ENCODE measurements at regions not wholly inside any gene's neighbourhood (a gene's known extent, or its start where the extent isn't known, plus 50 kb on each side); places are given as distances from the start of the nearest gene placed in this dataset.

DNA sequence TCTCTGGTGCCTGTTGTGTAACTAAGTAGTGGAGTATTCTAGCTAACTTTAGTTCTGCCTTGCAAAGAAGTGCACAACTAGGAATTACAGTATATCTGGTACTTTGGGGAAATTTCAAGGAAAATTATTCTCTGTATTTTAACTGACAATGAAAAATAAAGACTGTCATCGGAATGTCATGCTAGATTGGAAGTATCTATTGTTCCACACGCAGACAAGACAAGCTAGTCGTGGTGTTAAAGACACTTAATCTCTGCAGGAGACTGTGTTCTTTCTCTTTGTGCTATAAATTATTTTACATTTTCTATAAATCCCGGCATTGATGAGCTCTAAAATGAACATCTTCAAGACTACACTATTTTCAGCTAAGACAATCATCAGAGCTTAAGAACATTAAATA lies 1068.8 kb upstream of the ADGRL4 start:
- DNase-seq (ENCODE audit: low read depth in 2 of 3, low spot score in 2 of 3) = no peak

DNA sequence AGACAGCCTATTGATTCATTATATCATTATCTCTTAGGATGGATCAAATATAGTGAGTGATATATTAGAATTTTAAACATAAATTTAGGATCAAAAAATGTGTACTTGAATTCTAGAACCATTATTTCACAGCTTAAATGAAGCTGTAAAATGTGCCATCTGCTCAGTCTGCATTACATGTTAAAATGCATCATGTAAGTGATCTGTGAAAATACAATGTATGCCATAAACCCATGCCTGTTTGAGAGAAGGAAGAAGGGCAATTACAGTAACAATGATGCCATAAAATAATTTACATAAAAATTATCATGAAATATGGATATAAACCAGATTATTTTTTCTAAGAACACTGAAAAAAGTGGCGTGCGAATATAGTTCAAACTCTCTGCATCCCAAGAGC lies 1066.0 kb upstream of the ADGRL4 start:
- no peak for DNase-seq (ENCODE audit: low read depth in 2 of 3, low spot score in 2 of 3)

DNA sequence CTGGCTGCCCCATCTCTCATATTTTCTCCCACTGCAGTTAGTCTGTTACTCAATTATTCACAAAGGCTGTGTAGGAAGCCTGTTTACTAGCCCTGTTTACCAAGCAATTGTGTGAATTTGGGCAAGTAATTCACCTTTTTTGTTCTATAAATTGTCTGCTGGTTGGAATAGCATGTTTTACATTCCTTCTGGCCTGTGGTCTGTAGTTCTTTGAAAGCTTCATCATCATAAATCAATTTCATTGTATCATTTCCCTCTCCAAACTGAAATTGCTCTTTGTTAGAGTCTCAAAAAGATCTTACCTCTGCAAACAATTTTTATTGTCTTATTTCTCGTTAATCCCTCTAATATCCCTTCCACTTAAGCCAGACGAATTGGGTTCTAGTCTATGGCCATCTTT lies 1059.5 kb upstream of the ADGRL4 start:
- DNase-seq (ENCODE audit: low read depth in 2 of 3, low spot score in 2 of 3) = no peak

DNA sequence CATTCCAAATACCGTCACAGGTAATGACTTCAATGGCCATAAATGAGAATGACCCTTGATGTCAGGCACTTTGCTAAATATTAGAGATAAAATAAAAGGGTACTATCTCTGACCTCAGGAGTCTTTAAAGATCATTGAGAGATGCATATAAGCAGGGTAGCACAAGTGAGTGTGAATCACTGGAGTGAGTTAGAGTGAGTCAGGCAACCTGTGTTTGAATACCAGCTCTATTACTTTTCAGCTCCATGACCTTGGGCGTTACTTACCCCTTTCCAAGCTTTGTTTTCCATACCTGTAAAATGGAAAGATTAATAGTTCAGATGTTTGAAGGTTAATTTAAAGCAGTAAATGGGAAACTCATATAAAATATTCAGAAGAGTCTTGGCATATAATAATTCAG lies 1058.0 kb upstream of the ADGRL4 start:
- no peak for DNase-seq (ENCODE audit: low read depth in 2 of 3, low spot score in 2 of 3)

DNA sequence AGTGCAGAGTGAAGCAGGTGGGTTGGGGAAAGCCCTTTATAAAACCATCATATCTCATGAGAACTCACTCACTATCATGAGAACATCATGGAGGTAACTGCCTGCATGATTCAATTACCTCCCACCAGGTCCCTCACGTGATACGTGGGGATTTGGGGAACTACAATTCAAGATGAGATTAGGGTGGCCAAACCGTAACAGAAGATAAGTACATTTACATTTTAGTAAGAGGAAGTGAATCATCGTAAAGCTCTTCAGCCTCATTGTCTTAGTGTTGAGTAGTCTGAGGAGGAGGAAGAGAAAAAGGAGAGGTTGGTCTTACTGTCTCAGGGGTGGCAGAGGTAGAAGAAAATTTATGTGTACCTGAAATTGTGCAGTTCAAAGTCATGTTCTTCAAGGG lies 1053.4 kb upstream of the ADGRL4 start:
- DNase-seq (ENCODE audit: low read depth in 2 of 3, low spot score in 2 of 3) = no peak

DNA sequence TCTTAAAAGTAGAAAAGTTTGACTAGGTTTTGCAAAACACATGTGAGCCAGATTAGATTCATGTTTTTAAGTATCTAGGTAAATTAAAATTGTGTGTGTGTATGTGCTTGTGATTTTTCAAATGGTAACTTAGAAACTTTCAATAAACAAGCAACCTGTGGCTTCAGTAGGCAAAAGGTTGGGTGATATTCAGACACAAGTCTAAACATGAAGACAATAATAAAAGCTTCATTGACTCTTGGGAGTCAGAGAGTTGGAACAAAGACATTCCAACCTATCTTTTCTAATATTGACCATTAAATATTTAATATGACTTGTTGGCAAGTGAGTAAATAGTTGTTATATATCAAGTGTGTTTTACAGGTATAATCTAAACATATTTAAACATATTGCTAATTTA lies 1049.6 kb upstream of the ADGRL4 start:
- no peak for DNase-seq (ENCODE audit: low read depth in 2 of 3, low spot score in 2 of 3)

DNA sequence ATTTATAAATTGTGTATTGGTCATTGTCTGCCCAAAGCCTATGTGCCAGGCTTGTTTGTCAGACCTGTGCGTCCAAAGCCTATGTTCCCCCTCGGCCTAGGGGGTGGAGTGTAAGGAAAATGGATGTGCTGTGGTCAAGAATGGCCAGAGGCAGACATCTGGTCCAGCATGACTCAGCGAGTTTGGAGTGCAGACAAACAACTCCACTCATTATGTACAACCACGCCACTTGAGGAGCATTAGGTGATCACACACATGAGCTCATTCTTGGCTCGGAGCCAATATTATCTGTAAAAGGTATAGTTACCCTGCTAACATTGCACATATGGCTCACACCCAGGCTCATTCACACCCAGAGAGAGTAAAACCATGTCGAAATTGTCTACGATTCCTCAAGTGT lies 1047.6 kb upstream of the ADGRL4 start:
- no peak for DNase-seq (ENCODE audit: low read depth in 2 of 3, low spot score in 2 of 3)

DNA sequence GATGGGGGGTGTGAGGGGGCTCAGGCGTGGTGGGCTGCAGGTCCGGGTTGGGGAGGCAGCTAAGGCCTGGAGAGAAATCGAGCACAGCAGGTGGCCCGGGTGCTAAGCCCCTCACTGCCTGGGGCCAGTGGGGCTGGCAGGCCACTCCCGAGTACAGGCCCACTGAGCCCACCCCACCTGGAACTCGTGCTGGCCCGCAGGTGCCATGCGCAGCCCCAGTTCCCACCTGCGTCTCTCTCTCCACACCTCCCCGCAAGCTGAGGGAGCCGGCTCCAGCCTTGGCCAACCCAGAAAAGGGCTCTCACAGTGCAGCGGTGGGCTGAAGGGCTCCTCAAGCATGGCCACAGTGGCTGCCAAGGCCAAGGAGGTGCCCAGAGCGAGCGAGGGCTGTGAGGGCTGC lies 1047.1 kb upstream of the ADGRL4 start:
- no peak for DNase-seq (ENCODE audit: low read depth in 2 of 3, low spot score in 2 of 3)

DNA sequence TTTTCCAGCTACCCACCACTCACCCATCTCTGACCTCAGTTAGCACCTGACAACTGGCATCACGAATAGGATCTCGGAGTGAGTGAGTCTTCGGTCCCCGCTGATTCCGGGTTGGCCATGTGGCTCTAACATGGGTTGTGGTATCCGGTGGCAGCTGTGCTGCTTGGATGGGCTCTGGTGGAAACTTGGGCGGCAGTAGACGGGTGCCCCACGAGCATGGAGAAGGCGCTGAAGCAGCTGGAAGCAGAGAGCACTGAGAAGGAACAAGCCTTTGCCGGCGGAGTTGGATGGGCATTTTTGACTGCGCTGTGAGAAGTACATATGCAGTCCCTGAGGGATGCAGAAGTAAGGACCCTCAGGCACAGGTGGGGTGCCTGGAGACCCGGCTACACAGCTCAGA lies 1044.0 kb upstream of the ADGRL4 start:
- DNase-seq (ENCODE audit: low read depth in 2 of 3, low spot score in 2 of 3) = no peak

DNA sequence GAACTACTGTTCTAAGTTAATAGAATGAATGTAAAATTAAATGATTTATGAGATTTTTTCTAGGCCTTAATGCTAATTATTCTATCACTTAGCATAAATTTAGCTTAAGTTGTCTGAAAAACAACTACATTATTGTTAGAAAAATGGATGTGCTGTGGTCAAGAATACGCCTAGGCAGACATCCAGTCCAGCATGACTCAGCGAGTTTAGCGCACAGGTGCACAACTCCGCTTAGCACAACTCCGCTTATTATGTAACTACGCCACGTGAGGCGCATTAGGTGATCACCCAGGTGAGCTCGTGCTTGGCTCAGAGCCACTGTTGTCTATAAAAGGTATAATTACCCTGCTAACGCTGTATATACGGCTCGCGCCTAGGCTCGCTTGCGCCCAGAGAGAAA lies 1043.6 kb upstream of the ADGRL4 start:
- DNase-seq (ENCODE audit: low read depth in 2 of 3, low spot score in 2 of 3) = no peak

DNA sequence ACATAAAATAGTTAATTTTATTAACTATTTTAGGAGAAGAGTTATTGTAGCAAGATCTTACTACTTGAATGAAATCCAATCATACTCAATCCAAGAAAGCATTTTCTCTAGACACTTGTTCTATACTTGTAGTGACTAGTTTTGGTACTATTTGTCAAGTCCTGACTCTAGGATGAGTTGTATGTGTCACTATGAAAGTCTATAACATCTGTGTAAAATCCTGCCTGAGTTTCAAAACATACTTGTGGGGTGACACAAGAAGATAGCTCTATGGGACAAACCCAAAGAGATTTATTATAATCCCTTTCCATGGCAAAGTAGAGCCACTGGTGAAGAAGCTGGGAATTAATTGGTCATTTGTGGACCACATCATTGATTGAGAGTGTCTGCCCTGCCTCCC lies 1042.2 kb upstream of the ADGRL4 start:
- DNase-seq (ENCODE audit: low read depth in 2 of 3, low spot score in 2 of 3) = no peak

DNA sequence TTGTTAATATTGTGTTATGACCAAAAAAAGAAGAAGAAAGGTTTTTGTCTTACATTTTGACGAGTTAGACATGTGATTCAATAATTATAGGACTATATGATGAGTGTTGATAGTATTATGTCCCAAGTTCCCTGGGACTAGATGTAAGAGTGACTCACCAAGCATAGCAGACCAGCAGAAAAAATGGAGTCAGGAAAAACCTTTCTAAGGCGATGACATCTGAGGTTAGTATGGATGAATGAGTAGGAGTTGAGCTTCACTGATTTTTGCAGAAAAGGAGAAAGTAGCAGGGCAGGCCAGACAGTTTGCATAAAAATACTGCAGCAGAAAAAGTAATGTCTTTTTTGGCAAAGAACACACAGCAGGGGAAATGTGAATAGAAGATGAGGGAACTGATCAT lies 1041.3 kb upstream of the ADGRL4 start:
- no peak for DNase-seq (ENCODE audit: low read depth in 2 of 3, low spot score in 2 of 3)

DNA sequence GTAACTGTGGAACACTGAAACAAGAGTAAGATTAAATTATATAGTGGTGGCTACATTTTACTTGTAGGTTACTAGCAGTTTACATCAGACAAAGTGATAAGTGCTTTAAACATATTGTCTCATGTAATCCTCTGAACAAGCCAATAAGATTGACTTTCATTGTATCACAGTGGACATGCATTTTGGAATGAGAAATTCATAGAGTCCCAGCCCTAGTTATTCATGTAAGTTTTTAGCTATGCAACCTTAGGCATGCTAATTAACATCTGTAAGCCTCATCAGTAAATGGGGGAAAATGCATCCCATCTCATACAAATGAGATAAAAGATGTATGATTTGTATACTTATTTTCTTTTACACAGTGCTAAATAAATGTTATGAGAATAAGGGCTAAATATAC lies 1038.1 kb upstream of the ADGRL4 start:
- no peak for DNase-seq (ENCODE audit: low read depth in 2 of 3, low spot score in 2 of 3)

DNA sequence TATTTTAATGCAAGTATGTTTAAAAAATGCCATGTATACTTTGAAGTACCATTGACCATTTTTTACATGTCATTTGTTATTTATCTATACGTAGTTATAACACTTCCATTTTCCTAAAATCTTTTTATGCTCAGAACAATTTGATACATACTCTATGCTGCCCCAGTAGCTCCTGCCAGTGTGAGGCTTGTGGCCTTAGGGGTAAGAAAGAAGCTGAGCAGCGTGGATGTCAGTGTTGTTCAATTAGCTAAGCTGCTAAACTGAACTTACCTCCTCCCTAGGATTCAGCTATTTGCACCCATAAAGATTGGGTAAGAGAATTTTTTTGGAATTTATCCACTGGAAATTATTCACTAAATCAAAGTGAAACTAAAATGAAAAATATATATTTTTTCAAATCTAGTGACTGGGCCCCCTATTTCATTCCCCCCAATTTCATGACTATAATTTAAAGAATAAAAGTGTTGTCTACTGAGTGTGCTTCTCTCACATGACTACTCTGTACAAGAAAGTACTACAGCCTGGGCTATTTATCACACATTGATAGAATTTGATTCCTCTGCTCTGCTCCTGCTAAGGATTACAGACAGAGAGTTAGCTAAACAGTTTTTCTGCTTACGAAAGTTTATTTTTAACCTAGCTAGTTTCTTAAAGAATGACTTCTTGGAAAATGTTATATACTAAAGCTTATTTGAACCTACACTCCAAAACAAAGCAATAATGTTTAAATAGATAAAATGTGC lies 1030.3 kb upstream of the ADGRL4 start:
- no peak for DNase-seq (ENCODE audit: low read depth in 2 of 3, low spot score in 2 of 3)

DNA sequence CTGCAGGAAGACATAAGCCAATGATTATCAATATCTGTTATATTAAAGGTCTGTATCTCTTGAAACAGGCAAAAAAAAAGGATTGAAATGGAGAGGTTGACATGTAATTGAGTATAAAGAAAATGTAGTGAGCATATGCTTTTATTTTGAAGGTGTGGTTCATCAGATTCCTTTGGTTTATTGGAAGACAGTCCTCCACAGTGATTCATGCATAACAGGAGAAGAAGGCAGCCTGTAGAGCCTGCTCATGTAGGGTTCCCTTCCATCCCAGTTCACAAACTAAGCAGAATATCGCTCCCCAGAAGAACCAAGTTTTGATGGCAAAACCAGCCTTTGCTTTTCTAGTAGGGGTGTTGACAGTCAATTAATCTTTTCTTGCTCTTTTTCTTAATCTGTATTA lies 1016.8 kb upstream of the ADGRL4 start:
- no peak for DNase-seq (ENCODE audit: low read depth in 2 of 3, low spot score in 2 of 3)

DNA sequence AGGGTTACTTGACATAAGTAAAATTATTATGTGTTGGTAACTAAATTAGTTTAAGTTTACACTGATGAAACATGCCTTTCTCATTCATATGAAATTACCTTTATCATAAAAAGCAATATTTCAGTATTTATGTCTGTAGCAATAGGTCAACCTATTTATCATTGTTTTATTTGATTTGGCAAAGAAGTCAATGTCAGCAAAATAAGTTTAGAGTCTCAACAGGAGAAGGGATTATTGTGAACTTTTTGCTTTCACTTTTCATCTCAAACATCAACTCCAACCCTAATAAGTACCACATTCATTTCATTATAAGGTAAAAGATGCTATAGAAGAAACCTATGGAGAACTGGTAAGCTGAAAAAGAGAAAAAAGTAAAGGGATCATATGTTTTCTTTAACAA lies 1015.4 kb upstream of the ADGRL4 start:
- no peak for DNase-seq (ENCODE audit: low read depth in 2 of 3, low spot score in 2 of 3)

DNA sequence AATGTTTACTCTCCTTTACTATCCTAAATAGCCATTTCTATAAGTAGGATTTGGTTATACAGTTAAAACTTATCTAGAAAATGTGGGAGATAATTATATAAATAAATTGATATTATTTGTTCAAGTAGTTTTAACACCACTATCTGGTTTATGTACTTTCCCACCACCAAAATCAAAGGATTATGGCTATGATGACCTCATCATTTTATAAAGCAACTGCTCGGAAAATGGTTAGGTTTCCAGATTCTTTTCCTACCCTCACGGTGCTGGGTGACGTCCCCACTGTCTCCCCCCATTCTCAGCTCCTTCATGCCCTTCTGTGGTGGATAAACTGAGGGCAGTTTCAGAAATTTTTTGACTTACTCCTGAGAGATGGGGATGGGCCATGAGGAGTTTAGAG lies 1011.8 kb upstream of the ADGRL4 start:
- DNase-seq (ENCODE audit: low read depth in 2 of 3, low spot score in 2 of 3) = no peak

DNA sequence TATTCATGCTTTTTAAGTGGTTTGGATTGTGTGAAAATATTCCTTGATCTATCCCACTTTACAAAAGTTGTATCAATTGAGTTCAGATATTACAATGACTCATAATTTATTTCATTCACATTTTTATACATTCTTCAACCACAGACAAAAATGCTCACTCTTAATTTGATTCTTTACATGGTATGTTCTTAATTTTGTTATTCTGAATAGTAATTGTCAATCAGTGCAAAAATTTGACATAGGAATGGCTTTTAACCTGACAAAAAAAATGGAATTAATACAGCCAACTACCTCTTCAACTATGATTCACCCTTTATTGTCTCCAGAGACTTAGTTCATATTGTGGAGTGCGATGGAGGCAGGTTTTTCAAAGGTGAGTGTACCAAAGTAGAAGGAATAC lies 1002.4 kb upstream of the ADGRL4 start:
- DNase-seq (ENCODE audit: low read depth in 2 of 3, low spot score in 2 of 3) = no peak

DNA sequence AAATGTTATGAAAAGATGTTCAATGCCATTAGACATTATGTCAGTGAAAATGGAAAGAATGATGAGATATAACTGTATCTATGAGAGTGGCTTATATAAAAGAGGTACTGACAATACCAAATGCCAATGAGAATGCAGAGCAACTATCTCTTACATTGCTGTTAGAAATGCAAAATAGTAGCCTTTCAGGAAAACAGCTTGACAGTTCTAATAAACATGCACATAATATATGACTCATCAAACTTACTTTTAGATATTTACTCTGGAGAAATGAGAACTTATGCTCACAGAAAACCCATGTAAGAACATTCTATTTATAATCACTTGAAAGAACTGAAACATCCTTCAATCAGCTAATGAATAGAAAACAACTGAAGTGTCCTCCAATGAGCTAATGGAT lies 996.7 kb upstream of the ADGRL4 start:
- DNase-seq (ENCODE audit: low read depth in 2 of 3, low spot score in 2 of 3) = no peak

DNA sequence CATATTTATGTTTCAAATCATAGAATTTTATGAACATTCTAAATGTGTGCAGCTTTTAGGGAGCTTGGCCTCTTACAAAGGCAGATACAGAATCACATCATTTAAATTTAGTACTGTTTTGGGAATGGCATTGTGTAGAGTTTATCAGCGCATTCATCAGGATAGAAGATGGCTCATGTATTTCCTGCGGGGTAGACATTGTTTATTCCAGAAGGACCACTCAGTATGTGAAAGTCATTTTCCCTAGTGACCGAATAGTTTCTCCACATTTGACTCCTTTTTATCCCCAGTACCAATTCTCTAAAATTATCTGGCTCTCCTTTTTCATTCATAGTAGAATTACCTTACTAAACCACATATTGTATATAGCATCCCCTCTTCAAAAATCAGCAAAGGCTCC lies 981.9 kb upstream of the ADGRL4 start:
- no peak for DNase-seq (ENCODE audit: low read depth in 2 of 3, low spot score in 2 of 3)

DNA sequence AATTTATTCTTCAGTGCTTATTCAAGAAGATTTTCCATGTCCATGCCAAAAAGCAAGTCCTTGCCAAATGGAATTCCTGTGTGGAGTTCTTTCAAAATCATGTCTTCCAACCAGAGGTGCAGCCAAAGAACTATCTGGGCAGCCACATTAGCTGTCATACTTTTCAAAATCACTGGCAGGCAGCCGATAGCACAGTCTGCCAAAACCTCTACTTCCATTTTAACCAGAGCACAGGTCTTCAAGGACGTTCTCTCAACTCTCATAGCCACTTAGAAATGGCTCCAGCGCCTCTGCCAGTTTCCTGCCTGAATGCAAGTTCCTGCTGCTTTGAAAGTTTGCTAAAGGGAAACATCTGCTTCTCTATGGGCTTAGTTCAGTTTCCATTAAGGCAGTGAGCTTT lies 975.7 kb upstream of the ADGRL4 start:
- peak in 2 of 3 donors; percentile 14 to 79 for DNase-seq (ENCODE audit: low read depth in 2 of 3, low spot score in 2 of 3)

DNA sequence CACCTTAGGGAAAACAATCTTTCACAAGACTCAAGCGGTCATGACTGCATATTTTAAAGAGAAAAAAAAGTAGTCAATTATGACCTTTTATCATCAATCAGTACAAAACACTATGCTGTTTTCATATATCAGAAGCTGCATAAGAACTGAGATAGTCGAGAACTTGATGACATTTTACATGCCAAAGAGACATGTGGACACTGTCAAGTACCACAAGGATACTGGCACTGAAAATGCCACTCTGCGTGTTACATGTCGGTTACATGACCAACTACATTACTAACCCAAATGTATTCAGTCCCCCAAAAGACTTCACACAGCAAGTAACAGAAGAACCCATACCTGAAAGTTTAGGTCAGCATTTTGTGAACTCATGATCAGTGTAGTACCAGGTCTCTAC lies 975.0 kb upstream of the ADGRL4 start:
- no peak for DNase-seq (ENCODE audit: low read depth in 2 of 3, low spot score in 2 of 3)

DNA sequence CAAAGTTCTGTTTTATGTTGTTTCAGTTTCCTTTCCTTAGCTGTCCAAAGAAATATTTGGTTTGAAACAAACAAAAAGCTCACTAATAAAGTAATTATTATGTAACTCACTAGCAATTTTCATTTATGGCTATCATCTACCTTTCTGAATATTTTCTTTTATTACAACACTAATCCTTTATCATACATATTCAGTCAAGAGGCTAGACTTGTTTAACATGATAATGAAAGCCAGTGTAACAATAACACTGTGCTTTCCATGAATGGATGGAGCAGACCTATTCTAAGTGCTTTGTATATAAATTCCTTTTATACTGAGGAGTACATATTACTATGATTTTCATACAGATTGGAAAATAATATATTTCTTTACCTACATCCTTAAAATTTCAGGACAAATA lies 972.8 kb upstream of the ADGRL4 start:
- no peak for DNase-seq (ENCODE audit: low read depth in 2 of 3, low spot score in 2 of 3)
